Left renal pelvis (tissue), 4 donors: ENCODE measurements at regions not wholly inside any gene's neighbourhood (a gene's known extent, or its start where the extent isn't known, plus 50 kb on each side); places are given as distances from the start of the nearest gene placed in this dataset.

ENCODE experiments used
- DNase-seq, 4 donors: peaks; one replicate each; pipeline ENCODE4 v3.0.0-alpha.2; 2013; ENCODE audit warnings: low read depth in 4 of 4, low spot score in 3 of 4

DNA sequence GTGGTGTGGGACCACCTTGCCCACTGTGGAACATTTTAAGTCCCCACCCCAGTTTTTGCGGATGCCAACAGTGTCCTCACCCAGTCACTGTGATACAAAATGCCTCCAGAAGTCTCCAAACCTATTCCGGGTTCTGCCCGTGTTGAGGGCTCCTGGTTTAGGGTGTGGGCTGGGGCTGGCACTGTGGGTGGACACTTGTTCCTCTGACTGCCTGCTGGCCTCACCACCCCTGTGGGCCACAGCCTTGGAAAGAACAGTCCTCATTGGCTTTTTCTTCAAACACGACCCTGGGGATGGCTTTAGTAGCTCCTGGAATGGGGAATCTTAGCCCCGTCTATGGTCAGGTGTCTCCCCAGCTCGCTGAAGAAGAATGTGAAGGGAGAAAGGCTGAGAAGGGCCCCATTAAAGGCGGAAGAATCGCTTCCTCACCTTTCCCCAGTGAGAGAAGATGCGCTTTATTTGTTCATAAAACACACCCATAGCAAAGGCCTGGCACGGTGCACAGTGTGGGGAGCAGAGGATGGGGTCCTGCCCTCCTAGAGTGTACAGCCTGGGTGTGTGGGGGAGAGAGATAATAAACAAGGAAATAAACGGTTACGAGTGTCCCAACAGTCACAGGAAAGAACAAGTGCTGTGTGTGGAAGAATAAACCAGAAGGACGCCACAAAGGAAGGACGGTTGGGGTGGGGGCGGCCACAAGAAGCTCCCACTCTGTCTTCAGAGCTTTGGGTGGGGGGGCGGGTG, 56.3 kb upstream of the SLC22A11 start:
- no peak for DNase-seq

DNA sequence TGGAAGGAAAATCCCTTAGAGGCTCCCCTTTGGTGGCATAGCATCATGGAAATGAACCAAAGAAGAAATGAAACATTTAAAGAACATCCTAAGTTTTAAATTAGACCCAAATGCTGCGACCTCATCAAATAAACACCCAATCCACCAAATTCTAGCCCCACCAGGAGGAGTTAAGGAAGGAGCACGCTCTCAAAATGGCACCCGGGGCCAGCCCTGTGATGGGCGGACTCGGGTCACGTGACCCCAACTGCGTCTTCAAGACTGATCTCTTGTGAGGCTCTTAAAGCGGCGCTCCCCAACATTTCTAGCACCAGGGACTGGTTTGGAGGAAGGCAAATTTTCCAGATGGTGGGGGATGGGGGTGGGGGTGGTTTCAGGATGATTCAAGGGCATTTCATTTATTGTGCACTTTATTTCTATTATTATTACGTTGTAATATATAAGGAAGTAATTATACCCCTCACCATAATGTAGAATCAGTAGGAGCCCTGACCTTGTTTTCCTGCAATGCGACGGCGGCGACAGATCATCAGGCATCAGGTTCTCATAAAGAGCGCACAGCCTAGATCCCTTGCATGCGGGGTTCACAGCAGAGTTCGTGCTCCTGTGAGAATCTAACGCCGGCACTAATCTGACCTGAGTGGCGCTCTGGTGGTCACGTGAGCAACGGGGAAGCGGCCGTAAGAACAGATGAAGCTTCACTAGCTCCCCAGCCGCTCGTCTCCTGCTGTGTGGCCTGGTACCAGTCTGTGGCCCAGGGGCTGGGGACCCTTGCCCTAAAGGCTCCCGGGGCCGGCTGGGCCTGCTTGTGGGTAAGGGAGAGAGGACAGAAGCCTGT, 55.3 kb upstream of the SLC22A11 start:
- no peak for DNase-seq

DNA sequence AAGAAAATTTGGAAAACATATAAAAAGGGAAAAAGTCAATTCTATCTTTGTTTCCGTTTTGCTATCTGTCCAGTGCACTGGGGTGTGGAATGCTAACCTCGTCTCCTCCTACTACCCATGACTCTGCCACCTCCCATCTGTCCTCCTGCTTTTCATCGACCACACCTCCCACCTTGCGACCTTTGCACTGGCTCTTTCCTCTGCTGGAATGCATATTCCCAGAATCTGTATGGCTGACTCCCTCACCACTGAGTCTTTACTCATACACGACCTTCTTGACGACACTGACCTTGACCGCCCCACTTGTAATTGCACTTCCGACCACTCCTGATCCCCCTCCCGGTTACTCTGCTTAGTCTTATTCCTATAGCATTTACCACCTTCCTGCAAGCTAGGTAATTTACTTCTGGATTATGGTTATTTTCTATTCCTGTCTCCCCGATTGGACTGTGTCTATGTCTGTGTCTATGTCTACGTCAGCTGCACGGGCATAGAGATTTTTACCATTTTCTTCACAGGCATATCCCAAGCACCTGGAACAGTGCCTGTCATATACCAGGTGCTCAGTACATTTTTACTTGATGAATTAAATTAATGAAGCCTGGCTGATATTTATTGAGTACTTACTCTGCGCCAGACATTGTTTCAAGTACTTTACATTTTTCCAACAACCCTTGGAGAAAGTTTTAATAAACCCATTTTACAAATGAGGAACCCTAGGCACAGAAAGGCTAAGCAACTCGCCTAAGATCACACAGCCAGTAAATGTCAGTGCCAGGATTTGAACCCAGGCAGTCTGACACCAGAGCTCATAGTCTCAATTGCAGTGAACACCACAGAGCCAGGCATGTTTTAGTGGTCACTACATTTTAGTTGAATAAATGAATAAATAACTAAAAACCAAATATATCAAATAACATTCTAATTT, 54.0 kb upstream of the SLC22A11 start:
- no peak for DNase-seq

DNA sequence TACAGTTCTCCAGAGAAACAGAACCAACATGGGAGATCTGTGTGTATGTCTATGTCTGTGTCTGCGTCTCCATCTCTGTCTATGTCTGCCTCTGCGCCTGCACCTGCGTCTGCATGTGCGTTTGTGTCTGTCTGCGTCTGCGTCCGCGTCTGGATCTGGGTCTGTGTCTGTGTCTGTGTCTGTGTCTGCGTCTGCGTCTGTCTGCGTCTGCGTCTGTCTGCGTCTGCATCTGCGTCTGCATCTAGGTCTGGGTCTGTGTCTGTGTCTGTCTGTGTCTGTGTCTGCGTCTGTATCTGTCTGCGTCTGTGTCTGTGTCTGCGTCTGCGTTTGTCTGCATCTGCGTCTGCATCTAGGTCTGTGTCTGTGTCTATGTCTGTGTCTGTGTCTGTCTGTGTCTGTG, 53.1 kb upstream of the SLC22A11 start:
- DNase-seq, result no peak

DNA sequence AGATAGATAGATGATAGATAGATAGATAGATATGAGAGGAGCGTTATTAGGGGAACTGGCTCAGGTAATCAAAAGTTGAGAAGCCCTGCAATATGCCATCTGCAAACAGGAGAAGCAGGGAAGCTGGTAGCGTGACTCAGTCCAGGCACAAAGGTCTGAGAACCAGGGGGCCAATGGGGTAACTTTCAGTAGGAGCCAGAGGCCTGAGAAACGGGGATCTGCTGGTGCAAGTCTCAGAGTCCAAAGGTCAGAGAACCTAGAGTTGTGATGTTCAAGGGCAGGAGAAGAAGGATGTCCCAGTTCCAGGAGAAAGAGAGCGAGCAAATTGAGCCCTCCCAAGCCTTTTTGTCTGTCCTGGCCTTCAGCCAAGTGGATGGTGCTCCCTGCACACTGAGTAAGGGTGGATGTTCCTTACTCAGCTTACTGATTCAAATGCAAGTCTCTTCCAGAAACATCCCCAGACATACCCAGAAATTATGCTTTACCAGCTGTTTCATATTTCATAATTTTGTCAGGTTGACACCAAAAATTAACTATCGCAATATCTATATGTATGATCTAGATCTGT, 52.5 kb upstream of the SLC22A11 start:
- DNase-seq, result no peak

DNA sequence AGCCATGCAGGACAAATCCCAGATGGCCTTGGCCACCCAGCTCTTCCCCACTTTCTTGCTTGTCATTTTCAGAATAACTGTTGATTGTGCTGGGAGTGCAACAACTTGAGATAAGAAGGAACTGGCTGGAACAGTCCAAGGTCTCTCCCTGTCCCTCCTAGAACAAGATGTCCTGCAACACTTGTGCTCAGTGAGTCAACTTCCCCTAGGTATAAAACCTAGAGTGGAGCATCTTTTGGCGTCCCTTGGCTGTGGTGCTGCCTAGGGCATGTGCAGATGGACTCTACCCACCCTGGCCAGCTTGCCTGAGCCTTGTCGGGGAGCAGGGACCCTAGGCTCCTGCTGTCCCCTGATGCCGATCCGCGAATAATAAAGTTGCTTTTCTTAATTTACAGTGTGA, 50.7 kb upstream of the SLC22A11 start:
- no peak for DNase-seq
